HG02840 (cell line): ENCODE measurements at regions not wholly inside any gene's neighbourhood (a gene's known extent, or its start where the extent isn't known, plus 50 kb on each side); places are given as distances from the start of the nearest gene placed in this dataset.
"Not testable (repeated sequence)": the region's sequence is repeated elsewhere in the genome, so short reads cannot be mapped to it uniquely, and the experiment has no call there.

Experiments
- ATAC-seq: cut with Tn5 transposase; IDR thresholded peaks from one replicate; pipeline ENCODE4 v1.9.1; 2021; ENCODE audit warnings: mild to moderate bottlenecking, moderate library complexity, moderate number of reproducible peaks; ENCODE audit not compliant: unreplicated experiment, low FRiP score

GRCh38 chr7:46948716-46949115 is 633.2 kb downstream of the TNS3 start:
- ATAC-seq: no peak

- ATAC-seq: no peak
Observed at GRCh38 chr7:46945328-46945727, 636.6 kb downstream of the TNS3 start.

GRCh38 chr7:46943996-46944395 is 637.9 kb downstream of the TNS3 start:
- no peak for ATAC-seq

GRCh38 chr7:46942574-46942973 is 639.3 kb downstream of the TNS3 start:
- ATAC-seq: no peak

GRCh38 chr7:46940178-46940577 is 641.7 kb downstream of the TNS3 start:
- ATAC-seq: no peak

- no peak for ATAC-seq
Observed at GRCh38 chr7:46939558-46939957, 642.4 kb downstream of the TNS3 start.

GRCh38 chr7:46939089-46939488 is 642.8 kb downstream of the TNS3 start:
- no peak for ATAC-seq

- no peak for ATAC-seq
Observed at GRCh38 chr7:46937826-46938225, 644.1 kb downstream of the TNS3 start.

GRCh38 chr7:46934198-46934825 is 647.6 kb downstream of the TNS3 start:
- ATAC-seq: no peak

- ATAC-seq: no peak
Observed at GRCh38 chr7:46933596-46933995, 648.3 kb downstream of the TNS3 start.

- no peak for ATAC-seq
Observed at GRCh38 chr7:46932676-46933424, 649.1 kb downstream of the TNS3 start.

- no peak for ATAC-seq
Observed at GRCh38 chr7:46932306-46932675, 649.6 kb downstream of the TNS3 start.

GRCh38 chr7:46930366-46930765 is 651.5 kb downstream of the TNS3 start:
- no peak for ATAC-seq

- ATAC-seq: no peak
Observed at GRCh38 chr7:46929359-46929758, 652.6 kb downstream of the TNS3 start.

- ATAC-seq: no peak
Observed at GRCh38 chr7:46928719-46929118, 653.2 kb downstream of the TNS3 start.

- ATAC-seq: no peak
Observed at GRCh38 chr7:46927131-46927810, 654.6 kb downstream of the TNS3 start.

- ATAC-seq: no peak
Observed at GRCh38 chr7:46916581-46916980, 665.3 kb downstream of the TNS3 start.

- ATAC-seq: no peak
Observed at GRCh38 chr7:46912692-46913091, 669.2 kb downstream of the TNS3 start.

- no peak for ATAC-seq
Observed at GRCh38 chr7:46909601-46910051, 672.3 kb downstream of the TNS3 start.

- ATAC-seq: no peak
Observed at GRCh38 chr7:46908770-46909169, 673.1 kb downstream of the TNS3 start.

- ATAC-seq: not testable (repeated sequence)
Observed at GRCh38 chr7:46904523-46904922, 677.4 kb downstream of the TNS3 start.

- ATAC-seq: no peak
Observed at GRCh38 chr7:46902463-46902862, 679.4 kb downstream of the TNS3 start.
